BE2C (cell line): ENCODE measurements at regions not wholly inside any gene's neighbourhood (a gene's known extent, or its start where the extent isn't known, plus 50 kb on each side); places are given as distances from the start of the nearest gene placed in this dataset.

Experiments used
- DNase-seq: peaks from one replicate; pipeline ENCODE4 v3.0.0-alpha.2; 2020
- H3K27me3 ChIP-seq: fragments of 250-450 bp; sonication (Bioruptor Pico); 2 replicates; pipeline ENCODE4 v1.5.1; 2020; ENCODE audit warnings: mild to moderate bottlenecking
- H3K36me3 ChIP-seq: fragments of 250-450 bp; sonication (Bioruptor Pico); 2 replicates; pipeline ENCODE4 v1.5.1; 2020; ENCODE audit warnings: mild to moderate bottlenecking
- H3K4me1 ChIP-seq: fragments of 250-450 bp; sonication (Bioruptor Pico); 2 replicates; pipeline ENCODE4 v1.5.1; 2020
- H3K4me3 ChIP-seq: 2 replicates; pipeline ENCODE4 v1.5.1; 2011; ENCODE audit warnings: low read depth, low read length
- H3K9me3 ChIP-seq: fragments of 250-450 bp; sonication (Bioruptor Pico); 2 replicates; pipeline ENCODE4 v1.5.1; 2020
- CTCF ChIP-seq: IDR thresholded peaks from 2 replicates; pipeline ENCODE4 v1.5.1; 2012; ENCODE audit warnings: mild to moderate bottlenecking, low read depth, low read length

DNA sequence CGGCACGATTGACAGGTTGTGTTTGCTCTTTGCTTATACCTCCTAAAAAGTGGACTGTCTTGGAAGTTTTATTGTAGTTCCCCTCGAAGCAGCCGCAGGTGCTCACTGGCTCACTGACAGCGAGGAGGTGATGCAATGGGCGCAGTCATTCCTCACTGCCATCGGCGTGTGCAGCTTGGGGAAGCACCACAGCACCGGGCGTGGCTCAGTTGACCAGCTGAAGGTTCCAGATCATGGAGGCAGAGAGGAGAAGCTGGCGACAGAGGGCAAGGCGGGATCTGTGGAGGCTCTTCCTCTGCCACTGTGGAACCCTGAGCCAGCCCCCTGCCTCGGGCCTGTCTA, 72.1 kb upstream of the TNRC6C start:
- Histone ChIP-seq H3K36me3 (no peaks in the 10 kb centered on the region), H3K9me3 (no peaks in the 10 kb centered on the region), H3K4me1 (peaks cover 39% of the 10 kb centered on the region), H3K27me3 (no peaks in the 10 kb centered on the region), H3K4me3 (no peak overlapping the region)
- no peak for DNase-seq
- TF ChIP-seq CTCF = no peak

- peak overlapping the region; percentile 56; the same call in 1 of the 2 replicates for H3K4me3 ChIP-seq
- H3K27me3 ChIP-seq = no peaks in the 10 kb centered on the region
These were observed 71.4 kb upstream of the TNRC6C start for GRCh38 chr17:77887110-77887463.

DNA sequence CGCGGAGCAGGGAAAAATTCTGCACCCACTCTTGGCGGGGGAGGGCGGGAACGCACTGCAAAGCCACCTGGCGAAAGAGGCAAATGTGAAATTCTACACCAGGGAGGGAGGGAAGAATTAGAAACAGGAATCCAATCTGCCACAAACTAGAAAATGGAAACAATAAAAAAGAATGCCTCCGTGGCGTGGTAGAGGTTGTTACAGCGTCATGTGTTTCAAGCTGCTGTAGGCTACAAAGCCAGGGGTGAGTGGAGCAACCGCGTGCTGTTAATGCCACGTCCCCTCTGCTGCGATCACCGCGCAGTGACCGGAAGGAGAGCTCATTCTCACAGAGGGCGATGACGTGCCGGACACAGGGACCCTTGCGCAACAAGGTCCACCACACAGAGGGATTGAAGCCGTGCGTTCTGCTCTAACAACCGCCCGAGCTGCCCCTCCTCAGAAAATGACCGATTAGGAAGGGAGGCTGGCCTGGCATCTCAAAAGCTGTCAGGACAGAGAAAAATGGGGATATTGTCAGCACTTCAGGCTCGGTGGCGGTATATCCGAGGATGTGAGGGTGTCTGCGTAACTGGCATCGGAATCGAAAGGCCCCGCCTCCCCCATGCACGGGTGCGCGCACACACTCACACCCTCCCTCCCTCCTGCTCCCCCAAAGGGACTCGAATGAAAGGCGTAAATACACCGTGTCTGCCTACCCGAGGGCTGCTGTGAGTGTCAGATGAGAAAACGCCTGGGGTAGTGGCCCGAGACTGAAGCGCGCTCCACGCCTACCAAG, 70.8 kb upstream of the TNRC6C start:
- Histone ChIP-seq H3K4me1 (peaks cover 30% of the 10 kb centered on the region), H3K4me3 (peak overlapping the region; percentile 56), H3K27me3 (no peaks in the 10 kb centered on the region), H3K36me3 (no peaks in the 10 kb centered on the region), H3K9me3 (no peaks in the 10 kb centered on the region)
- no peak for DNase-seq
- TF ChIP-seq CTCF = no peak

More at GRCh38 chr17:77887110-77887463, 71.4 kb upstream of the TNRC6C start:
- TF ChIP-seq CTCF = no peak
- H3K36me3 ChIP-seq = no peaks in the 10 kb centered on the region
- H3K4me1 ChIP-seq = peaks cover 35% of the 10 kb centered on the region
- DNase-seq = no peak
- H3K9me3 ChIP-seq = no peaks in the 10 kb centered on the region

GRCh38 chr17:77888242-77889134, 70.0 kb upstream of the TNRC6C start:
- no peaks in the 10 kb centered on the region for H3K36me3 ChIP-seq
- peaks cover 22% of the 10 kb centered on the region for H3K4me1 ChIP-seq
- no peak for DNase-seq
- TF ChIP-seq CTCF = no peak
- H3K9me3 ChIP-seq = no peaks in the 10 kb centered on the region
- H3K27me3 ChIP-seq = no peaks in the 10 kb centered on the region
- H3K4me3 ChIP-seq = peak overlapping the region; percentile 56

GRCh38 chr17:77889135-77889505, 69.4 kb upstream of the TNRC6C start:
- no peak for DNase-seq
- Histone ChIP-seq H3K27me3 (no peaks in the 10 kb centered on the region), H3K4me3 (no peak overlapping the region), H3K9me3 (no peaks in the 10 kb centered on the region), H3K4me1 (peaks cover 17% of the 10 kb centered on the region), H3K36me3 (no peaks in the 10 kb centered on the region)
- no peak for TF ChIP-seq CTCF
